ENCODE measurements at regions not wholly inside any gene's neighbourhood (a gene's known extent, or its start where the extent isn't known, plus 50 kb on each side); places are given as distances from the start of the nearest gene placed in this dataset.
"Not testable (repeated sequence)": the region's sequence is repeated elsewhere in the genome, so short reads cannot be mapped to it uniquely, and the experiment has no call there.

- no peak for DNase-seq
Observed at GRCh38 chr1:173356191-173356762, 120.9 kb upstream of the PRDX6 start.

GRCh38 chr1:173360487-173361063 is 116.6 kb upstream of the PRDX6 start:
- no peaks in the 10 kb centered on the region for H3K36me3 ChIP-seq
- H3K9me3 ChIP-seq, result no peaks in the 10 kb centered on the region
- no peak for DNase-seq

More at GRCh38 chr1:173356191-173356762, 120.9 kb upstream of the PRDX6 start:
- peaks cover 3% of the 10 kb centered on the region for H3K9me3 ChIP-seq
- H3K27me3 ChIP-seq, result no peaks in the 10 kb centered on the region
- H3K4me3 ChIP-seq, result no peak overlapping the region
- no peaks in the 10 kb centered on the region for H3K36me3 ChIP-seq

GRCh38 chr1:173362543-173362942 is 114.6 kb upstream of the PRDX6 start:
- Histone ChIP-seq H3K36me3 (no peaks in the 10 kb centered on the region), H3K9me3 (no peaks in the 10 kb centered on the region), H3K27me3 (no peaks in the 10 kb centered on the region), H3K4me3 (no peak overlapping the region)
- DNase-seq, result no peak

More at GRCh38 chr1:173360487-173361063, 116.6 kb upstream of the PRDX6 start:
- H3K4me3 ChIP-seq, result no peak overlapping the region
- no peaks in the 10 kb centered on the region for H3K27me3 ChIP-seq

- no peak for DNase-seq
- Histone ChIP-seq H3K36me3 (no peaks in the 10 kb centered on the region), H3K9me3 (no peaks in the 10 kb centered on the region), H3K4me3 (no peak overlapping the region), H3K27me3 (no peaks in the 10 kb centered on the region)
Observed at GRCh38 chr1:173364827-173365226, 112.3 kb upstream of the PRDX6 start.

- Histone ChIP-seq H3K4me3 (no peak overlapping the region), H3K9me3 (no peaks in the 10 kb centered on the region), H3K27me3 (no peaks in the 10 kb centered on the region), H3K36me3 (no peaks in the 10 kb centered on the region)
- no peak for DNase-seq
Observed at GRCh38 chr1:173365341-173365740, 111.8 kb upstream of the PRDX6 start.

- no peak overlapping the region for H3K4me3 ChIP-seq
- no peaks in the 10 kb centered on the region; the same call in 1 of the 2 replicates for H3K9me3 ChIP-seq
- no peaks in the 10 kb centered on the region for H3K36me3 ChIP-seq
- no peaks in the 10 kb centered on the region for H3K27me3 ChIP-seq
- no peak for DNase-seq
Observed at GRCh38 chr1:173367136-173367535, 110.0 kb upstream of the PRDX6 start.

- H3K36me3 ChIP-seq, H3K27me3 ChIP-seq, H3K4me3 ChIP-seq, H3K9me3 ChIP-seq: not testable (repeated sequence)
- DNase-seq, result peak; percentile 29
Observed at GRCh38 chr1:173370586-173370985, 106.5 kb upstream of the PRDX6 start.

GRCh38 chr1:173376065-173376464 is 101.1 kb upstream of the PRDX6 start:
- H3K27me3 ChIP-seq, H3K9me3 ChIP-seq, H3K36me3 ChIP-seq, H3K4me3 ChIP-seq, DNase-seq: not testable (repeated sequence)

- H3K27me3 ChIP-seq, result no peaks in the 10 kb centered on the region
- no peaks in the 10 kb centered on the region for H3K36me3 ChIP-seq
- no peak for DNase-seq
- H3K9me3 ChIP-seq, result peaks cover 6% of the 10 kb centered on the region; the same call in 1 of the 2 replicates
- no peak overlapping the region for H3K4me3 ChIP-seq
Observed at GRCh38 chr1:173377266-173377665, 99.9 kb upstream of the PRDX6 start.

- Histone ChIP-seq H3K27me3 (no peaks in the 10 kb centered on the region), H3K9me3 (no peaks in the 10 kb centered on the region), H3K36me3 (no peaks in the 10 kb centered on the region), H3K4me3 (no peak overlapping the region)
- DNase-seq, result no peak
Observed at GRCh38 chr1:173383351-173383750, 93.8 kb upstream of the PRDX6 start.

GRCh38 chr1:173388352-173388751 is 88.8 kb upstream of the PRDX6 start:
- no peak for DNase-seq
- no peaks in the 10 kb centered on the region for H3K36me3 ChIP-seq
- no peak overlapping the region for H3K4me3 ChIP-seq
- no peaks in the 10 kb centered on the region for H3K9me3 ChIP-seq
- H3K27me3 ChIP-seq, result no peaks in the 10 kb centered on the region

GRCh38 chr1:173392895-173393658 is 84.1 kb upstream of the PRDX6 start:
- DNase-seq, result peak; percentile 80
- H3K4me3 ChIP-seq, result no peak overlapping the region
- H3K27me3 ChIP-seq, result no peaks in the 10 kb centered on the region
- no peaks in the 10 kb centered on the region for H3K9me3 ChIP-seq
- H3K36me3 ChIP-seq, result no peaks in the 10 kb centered on the region

- no peaks in the 10 kb centered on the region for H3K9me3 ChIP-seq
- DNase-seq, result no peak
- H3K36me3 ChIP-seq, result no peaks in the 10 kb centered on the region
- H3K4me3 ChIP-seq, result no peak overlapping the region
- no peaks in the 10 kb centered on the region for H3K27me3 ChIP-seq
Observed at GRCh38 chr1:173393659-173394000, 83.5 kb upstream of the PRDX6 start.

GRCh38 chr1:173394813-173395212 is 82.3 kb upstream of the PRDX6 start:
- not testable (repeated sequence) for H3K27me3 ChIP-seq, H3K36me3 ChIP-seq, H3K9me3 ChIP-seq, H3K4me3 ChIP-seq, DNase-seq

GRCh38 chr1:173395762-173396161 is 81.4 kb upstream of the PRDX6 start:
- no peak for DNase-seq
- H3K4me3 ChIP-seq, result no peak overlapping the region
- H3K27me3 ChIP-seq, result no peaks in the 10 kb centered on the region
- no peaks in the 10 kb centered on the region for H3K36me3 ChIP-seq
- no peaks in the 10 kb centered on the region for H3K9me3 ChIP-seq

- H3K36me3 ChIP-seq, result no peaks in the 10 kb centered on the region
- H3K4me3 ChIP-seq, result no peak overlapping the region
- H3K9me3 ChIP-seq, result no peaks in the 10 kb centered on the region
- DNase-seq, result no peak
- no peaks in the 10 kb centered on the region for H3K27me3 ChIP-seq
Observed at GRCh38 chr1:173400387-173400995, 76.6 kb upstream of the PRDX6 start.

- no peak for DNase-seq
- H3K36me3 ChIP-seq, result no peaks in the 10 kb centered on the region
- no peaks in the 10 kb centered on the region for H3K27me3 ChIP-seq
- H3K4me3 ChIP-seq, result no peak overlapping the region
- no peaks in the 10 kb centered on the region for H3K9me3 ChIP-seq
Observed at GRCh38 chr1:173403996-173404395, 73.1 kb upstream of the PRDX6 start.

Measured in MG63 (cell line).